Transverse colon (tissue), 4 donors: ENCODE measurements at regions not wholly inside any gene's neighbourhood (a gene's known extent, or its start where the extent isn't known, plus 50 kb on each side); places are given as distances from the start of the nearest gene placed in this dataset.

Experiments
- DNase-seq: peaks from one replicate; pipeline ENCODE4 v3.0.0-alpha.2; 2019
- H3K27ac ChIP-seq, 4 donors: fragments of 200-600 bp; sonication (generic); 2 replicates each; pipeline ENCODE4 v1.5.1; 2016 to 2018; ENCODE audit warnings: inconsistent platforms in 4 of 4
- H3K27me3 ChIP-seq: fragments of 200-600 bp; sonication (generic); 2 replicates; pipeline ENCODE4 v1.5.1; 2017; ENCODE audit warnings: inconsistent platforms
- H3K36me3 ChIP-seq, 4 donors: fragments of 200-600 bp; sonication (generic); 2 replicates each; pipeline ENCODE4 v1.5.1; 2017 to 2019; ENCODE audit warnings: inconsistent platforms in 4 of 4
- H3K4me1 ChIP-seq, 4 donors: fragments of 200-600 bp; sonication (generic); 2 replicates each; pipeline ENCODE4 v1.5.1; 2017 to 2020; ENCODE audit warnings: inconsistent platforms in 4 of 4
- H3K4me3 ChIP-seq, 4 donors: fragments of 200-600 bp; sonication (generic); 1 replicate in 1 of 4; 2 replicates in 3 of 4; pipeline versions ENCODE4 v1.5.1 to v1.6.1; 2017 to 2019; ENCODE audit warnings: inconsistent platforms in 4 of 4
- H3K9me3 ChIP-seq, 2 donors: fragments of 200-600 bp; sonication (generic); 2 replicates each; pipeline ENCODE4 v1.5.1; 2017 to 2019; ENCODE audit warnings: inconsistent platforms in 2 of 2
- EP300 ChIP-seq: sonication (generic); formaldehyde crosslinking; IDR thresholded peaks from one replicate; pipeline ENCODE4 v1.6.1; 2017; ENCODE audit warnings: antibody characterized with exemption, low read depth
- POLR2A ChIP-seq: fragments of 450-650 bp; IDR thresholded peaks from one replicate; pipeline ENCODE4 v1.6.1; 2016; ENCODE audit warnings: antibody characterized with exemption, mild to moderate bottlenecking, moderate library complexity
- POLR2AphosphoS5 ChIP-seq, 3 donors: sonication (generic); formaldehyde crosslinking; IDR thresholded peaks; one replicate each; pipeline ENCODE4 v1.6.1; 2016; ENCODE audit warnings: antibody characterized with exemption in 3 of 3
- WGBS, 2 donors: methylation state at CpG; one replicate each; pipeline ENCODE4 v1.1.5; 2018; ENCODE audit warnings: low coverage in 1 of 2; 5-methylcytosine and 5-hydroxymethylcytosine counted together
- in situ Hi-C, 4 donors: fragments of 200-750 bp; cut with MboI; loops; one replicate each; pipeline versions ENCODE4 v1.15.0 to v1.15.1; 2017; ENCODE audit warnings: low sequenced_read_pairs in 3 of 4, low pct_ligation_motif_present in 1 of 4, low pct_unique_long_range_greater_than_20kb in 1 of 4
- intact Hi-C: fragments of 100-400 bp; cut with DNase I; formaldehyde crosslinking; loops from one replicate; pipeline ENCODE4 v1.15.1; 2023; ENCODE audit warnings: low total_unique reads
- TF ChIP-seq, protein P1 (sequence below), 5 experiments: fragments of 200-600 bp in 3 of 5; fragments of 450-650 bp in 2 of 5; sonication (generic) in 3 of 5; IDR thresholded peaks; 1 replicate in 2 of 5; 2 replicates in 3 of 5; pipeline ENCODE4 v1.5.1; 2016 to 2017; ENCODE audit warnings: antibody characterized with exemption in 5 of 5, inconsistent platforms in 3 of 5, mild to moderate bottlenecking in 2 of 5, moderate library complexity in 1 of 5

GRCh38 chr6:126195625-126196236, 144.2 kb upstream of the CENPW start:
- no peaks in the 10 kb centered on the region for H3K9me3 ChIP-seq
- TF ChIP-seq EP300 = no peak
- no peak for TF ChIP-seq POLR2A
- TF ChIP-seq POLR2AphosphoS5 (IDR thresholded peaks at IDR 0.05) = no peak
- DNase-seq = no peak
- intact Hi-C loops = no loop called here
- WGBS, 2 donors = 93 to 100% methylated on average over 1 of the region's 1 CpG
- no peak overlapping the region for H3K27ac ChIP-seq
- no peaks in the 10 kb centered on the region for H3K4me1 ChIP-seq
- no peak overlapping the region for H3K4me3 ChIP-seq
- H3K36me3 ChIP-seq = no peaks in the 10 kb centered on the region
- in situ Hi-C loops = no loop called here
- H3K27me3 ChIP-seq = no peaks in the 10 kb centered on the region

GRCh38 chr6:126198631-126199030, 141.3 kb upstream of the CENPW start:
- 23 to 24% methylated on average over 2 of the region's 2 CpGs for WGBS, 2 donors
- DNase-seq = no peak
- no peaks in the 10 kb centered on the region for H3K9me3 ChIP-seq
- no peak overlapping the region for H3K27ac ChIP-seq
- no peaks in the 10 kb centered on the region for H3K27me3 ChIP-seq
- no peak for TF ChIP-seq EP300
- TF ChIP-seq, protein P1, sequence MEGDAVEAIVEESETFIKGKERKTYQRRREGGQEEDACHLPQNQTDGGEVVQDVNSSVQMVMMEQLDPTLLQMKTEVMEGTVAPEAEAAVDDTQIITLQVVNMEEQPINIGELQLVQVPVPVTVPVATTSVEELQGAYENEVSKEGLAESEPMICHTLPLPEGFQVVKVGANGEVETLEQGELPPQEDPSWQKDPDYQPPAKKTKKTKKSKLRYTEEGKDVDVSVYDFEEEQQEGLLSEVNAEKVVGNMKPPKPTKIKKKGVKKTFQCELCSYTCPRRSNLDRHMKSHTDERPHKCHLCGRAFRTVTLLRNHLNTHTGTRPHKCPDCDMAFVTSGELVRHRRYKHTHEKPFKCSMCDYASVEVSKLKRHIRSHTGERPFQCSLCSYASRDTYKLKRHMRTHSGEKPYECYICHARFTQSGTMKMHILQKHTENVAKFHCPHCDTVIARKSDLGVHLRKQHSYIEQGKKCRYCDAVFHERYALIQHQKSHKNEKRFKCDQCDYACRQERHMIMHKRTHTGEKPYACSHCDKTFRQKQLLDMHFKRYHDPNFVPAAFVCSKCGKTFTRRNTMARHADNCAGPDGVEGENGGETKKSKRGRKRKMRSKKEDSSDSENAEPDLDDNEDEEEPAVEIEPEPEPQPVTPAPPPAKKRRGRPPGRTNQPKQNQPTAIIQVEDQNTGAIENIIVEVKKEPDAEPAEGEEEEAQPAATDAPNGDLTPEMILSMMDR (IDR thresholded peaks at IDR 0.05) = no peak
- TF ChIP-seq POLR2AphosphoS5 (IDR thresholded peaks at IDR 0.05) = no peak
- TF ChIP-seq POLR2A = no peak
- H3K36me3 ChIP-seq = no peaks in the 10 kb centered on the region
- intact Hi-C loops = no loop called here
- H3K4me1 ChIP-seq = no peaks in the 10 kb centered on the region
- H3K4me3 ChIP-seq = no peak overlapping the region
- in situ Hi-C loops = no loop called here

- Histone ChIP-seq H3K9me3 (no peaks in the 10 kb centered on the region), H3K27me3 (no peaks in the 10 kb centered on the region), H3K4me3 (no peak overlapping the region), H3K36me3 (no peaks in the 10 kb centered on the region), H3K27ac (no peak overlapping the region), H3K4me1 (no peaks in the 10 kb centered on the region)
- intact Hi-C loops = no loop called here
- WGBS, 2 donors = 88 to 90% methylated on average over 1 of the region's 1 CpG
- DNase-seq = no peak
- TF ChIP-seq POLR2AphosphoS5 (IDR thresholded peaks at IDR 0.05) (no peak), EP300 (no peak), POLR2A (no peak)
- TF ChIP-seq, protein P1 (IDR thresholded peaks at IDR 0.05) = no peak
- in situ Hi-C loops = no loop called here
These were observed 140.4 kb upstream of the CENPW start for GRCh38 chr6:126199466-126199865.

DNA sequence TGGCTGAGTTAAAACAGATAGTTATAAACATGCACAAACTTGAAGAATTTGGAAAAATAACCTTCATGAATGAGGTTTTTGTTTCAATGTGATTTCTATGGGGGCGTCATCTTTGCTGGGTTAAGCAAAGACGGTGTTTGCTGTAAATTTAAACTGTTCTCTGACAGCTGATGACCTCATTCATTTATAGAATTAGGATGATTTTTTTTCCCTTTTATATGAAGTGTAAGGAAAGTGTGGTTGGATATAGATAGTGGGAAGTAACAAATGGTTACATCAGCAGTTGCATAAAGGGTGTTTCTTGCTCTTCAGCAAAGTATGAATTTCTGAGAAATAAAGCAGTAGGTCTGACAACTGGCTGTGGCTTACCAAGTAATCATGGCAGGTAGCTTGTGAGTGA, 137.2 kb upstream of the CENPW start:
- intact Hi-C loops = no loop called here
- WGBS, 2 donors = 87 to 95% methylated on average over 2 of the region's 2 CpGs
- H3K36me3 ChIP-seq = no peaks in the 10 kb centered on the region

More for the DNA sequence above, 137.2 kb upstream of the CENPW start:
- no peaks in the 10 kb centered on the region for H3K27me3 ChIP-seq
- H3K4me1 ChIP-seq = no peaks in the 10 kb centered on the region
- H3K27ac ChIP-seq = no peak overlapping the region
- no peak for TF ChIP-seq POLR2AphosphoS5 (IDR thresholded peaks at IDR 0.05)
- no peak for TF ChIP-seq POLR2A
- no peak for TF ChIP-seq EP300
- TF ChIP-seq, protein P1 (IDR thresholded peaks at IDR 0.05) = no peak
- in situ Hi-C loops = no loop called here
- no peak overlapping the region for H3K4me3 ChIP-seq
- no peak for DNase-seq
- no peaks in the 10 kb centered on the region for H3K9me3 ChIP-seq
